GM04503 (cell line): ENCODE measurements at regions not wholly inside any gene's neighbourhood (a gene's known extent, or its start where the extent isn't known, plus 50 kb on each side); places are given as distances from the start of the nearest gene placed in this dataset.
A peak's percentile ranks its signal among the peaks of the same experiment; 100 is the strongest.
"Not testable (repeated sequence)": the region's sequence is repeated elsewhere in the genome, so short reads cannot be mapped to it uniquely, and the experiment has no call there.

ENCODE experiments used
- DNase-seq: peaks from one replicate; pipeline ENCODE4 v3.0.0-alpha.2; 2012; ENCODE audit warnings: low read depth

- DNase-seq = no peak
Observed at GRCh38 chr4:181821039-181822004, 421.9 kb upstream of the TENM3 start.

GRCh38 chr4:181822005-181822375 is 421.2 kb upstream of the TENM3 start:
- no peak for DNase-seq

- no peak for DNase-seq
Observed at GRCh38 chr4:181823183-181823582, 420.0 kb upstream of the TENM3 start.

- DNase-seq = no peak
Observed at GRCh38 chr4:181823645-181824044, 419.6 kb upstream of the TENM3 start.

- no peak for DNase-seq
Observed at GRCh38 chr4:181825564-181825963, 417.6 kb upstream of the TENM3 start.

GRCh38 chr4:181827246-181827645 is 416.0 kb upstream of the TENM3 start:
- DNase-seq = no peak

- DNase-seq = no peak
Observed at GRCh38 chr4:181830404-181831035, 412.7 kb upstream of the TENM3 start.

- DNase-seq = no peak
Observed at GRCh38 chr4:181834071-181834470, 409.1 kb upstream of the TENM3 start.

- DNase-seq = no peak
Observed at GRCh38 chr4:181835348-181835747, 407.9 kb upstream of the TENM3 start.

GRCh38 chr4:181838253-181838652 is 404.9 kb upstream of the TENM3 start:
- no peak for DNase-seq

- DNase-seq = not testable (repeated sequence)
Observed at GRCh38 chr4:181843797-181844196, 399.4 kb upstream of the TENM3 start.

GRCh38 chr4:181845617-181846016 is 397.6 kb upstream of the TENM3 start:
- no peak for DNase-seq

GRCh38 chr4:181846934-181847333 is 396.3 kb upstream of the TENM3 start:
- no peak for DNase-seq

GRCh38 chr4:181848357-181848756 is 394.8 kb upstream of the TENM3 start:
- DNase-seq = no peak

GRCh38 chr4:181849472-181849871 is 393.7 kb upstream of the TENM3 start:
- no peak for DNase-seq

- DNase-seq = no peak
Observed at GRCh38 chr4:181853881-181854511, 389.2 kb upstream of the TENM3 start.

- DNase-seq = no peak
Observed at GRCh38 chr4:181855307-181855706, 387.9 kb upstream of the TENM3 start.

- not testable (repeated sequence) for DNase-seq
Observed at GRCh38 chr4:181857471-181857870, 385.7 kb upstream of the TENM3 start.

GRCh38 chr4:181858741-181859140 is 384.5 kb upstream of the TENM3 start:
- no peak for DNase-seq

GRCh38 chr4:181859439-181859838 is 383.8 kb upstream of the TENM3 start:
- DNase-seq = no peak

GRCh38 chr4:181860157-181860556 is 383.0 kb upstream of the TENM3 start:
- DNase-seq = peak; percentile 87

GRCh38 chr4:181860668-181861067 is 382.5 kb upstream of the TENM3 start:
- no peak for DNase-seq

- DNase-seq = no peak
Observed at GRCh38 chr4:181863856-181864255, 379.3 kb upstream of the TENM3 start.
